Keratinocyte (primary cell): ENCODE measurements at regions not wholly inside any gene's neighbourhood (a gene's known extent, or its start where the extent isn't known, plus 50 kb on each side); places are given as distances from the start of the nearest gene placed in this dataset.

ENCODE experiments used
- EZH2 ChIP-seq: IDR thresholded peaks from one replicate; pipeline ENCODE4 v1.6.1; 2012; ENCODE audit warnings: inconsistent platforms, mild to moderate bottlenecking, low read length, moderate library complexity
- TF ChIP-seq, protein P1 (sequence below), 3 experiments: IDR thresholded peaks in 1 of 3; conservative IDR thresholded peaks in 1 of 3; optimal IDR thresholded peaks in 1 of 3; 2 replicates in 2 of 3; 3 replicates in 1 of 3; pipeline versions ENCODE3 to v1.5.1; 2011; ENCODE audit warnings: low read length in 3 of 3, mild to moderate bottlenecking in 3 of 3, moderate library complexity in 2 of 3, control low read depth in 1 of 3, inconsistent platforms in 1 of 3; ENCODE audit not compliant: insufficient read depth in 2 of 3; ENCODE audit errors: extremely low read depth in 1 of 3

DNA sequence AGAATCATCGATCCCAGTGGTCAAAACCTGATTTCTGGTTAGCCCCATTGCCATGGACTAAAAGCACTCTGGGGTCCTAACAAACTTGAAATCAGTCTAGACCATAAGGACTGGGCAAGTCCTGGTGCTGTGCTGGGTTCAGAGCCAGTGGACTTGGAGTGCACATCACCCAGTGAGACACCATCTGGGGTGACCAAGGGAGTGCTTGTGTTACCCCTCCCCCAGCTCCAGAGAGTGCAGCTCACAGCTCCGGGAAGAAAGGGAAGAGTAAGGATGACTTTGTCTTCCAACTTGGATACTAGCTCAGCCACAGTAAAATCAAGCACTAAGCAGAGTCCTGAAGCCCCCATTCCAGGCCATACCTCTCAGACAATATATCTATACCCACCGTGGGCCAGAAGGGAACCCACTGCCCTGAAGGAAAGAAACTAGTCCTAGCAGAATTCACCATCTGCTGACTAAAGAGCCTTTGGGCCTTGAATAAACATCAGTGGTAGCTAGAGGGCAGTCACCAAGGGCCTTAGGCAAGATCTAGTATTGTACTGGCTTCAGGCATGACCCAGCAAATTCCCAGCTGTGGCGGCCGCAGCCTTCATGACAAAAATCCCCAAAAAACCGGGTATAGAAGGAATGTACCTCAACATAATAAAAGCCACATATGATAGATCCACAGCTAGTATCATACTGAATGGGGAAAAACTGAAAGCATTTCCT is 153.5 kb upstream of the OGFRL1 start:
- TF ChIP-seq, protein P1, sequence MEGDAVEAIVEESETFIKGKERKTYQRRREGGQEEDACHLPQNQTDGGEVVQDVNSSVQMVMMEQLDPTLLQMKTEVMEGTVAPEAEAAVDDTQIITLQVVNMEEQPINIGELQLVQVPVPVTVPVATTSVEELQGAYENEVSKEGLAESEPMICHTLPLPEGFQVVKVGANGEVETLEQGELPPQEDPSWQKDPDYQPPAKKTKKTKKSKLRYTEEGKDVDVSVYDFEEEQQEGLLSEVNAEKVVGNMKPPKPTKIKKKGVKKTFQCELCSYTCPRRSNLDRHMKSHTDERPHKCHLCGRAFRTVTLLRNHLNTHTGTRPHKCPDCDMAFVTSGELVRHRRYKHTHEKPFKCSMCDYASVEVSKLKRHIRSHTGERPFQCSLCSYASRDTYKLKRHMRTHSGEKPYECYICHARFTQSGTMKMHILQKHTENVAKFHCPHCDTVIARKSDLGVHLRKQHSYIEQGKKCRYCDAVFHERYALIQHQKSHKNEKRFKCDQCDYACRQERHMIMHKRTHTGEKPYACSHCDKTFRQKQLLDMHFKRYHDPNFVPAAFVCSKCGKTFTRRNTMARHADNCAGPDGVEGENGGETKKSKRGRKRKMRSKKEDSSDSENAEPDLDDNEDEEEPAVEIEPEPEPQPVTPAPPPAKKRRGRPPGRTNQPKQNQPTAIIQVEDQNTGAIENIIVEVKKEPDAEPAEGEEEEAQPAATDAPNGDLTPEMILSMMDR (optimal IDR thresholded peaks at IDR 0.05 in 1 of 3, IDR thresholded peaks at IDR 0.05 in 1 of 3, conservative IDR thresholded peaks at IDR 0.05 in 1 of 3; ENCODE audit: extremely low read depth in 1 of 3, insufficient read depth in 2 of 3, low read length in 3 of 3): no peak
- TF ChIP-seq EZH2: no peak
